CD14-positive monocyte (primary cell): ENCODE measurements at regions not wholly inside any gene's neighbourhood (a gene's known extent, or its start where the extent isn't known, plus 50 kb on each side); places are given as distances from the start of the nearest gene placed in this dataset.
A peak's percentile ranks its signal among the peaks of the same experiment; 100 is the strongest.

Source experiments
- DNase-seq, 3 donors: peaks; one replicate each; pipeline ENCODE4 v3.0.0-alpha.2; 2011 to 2022
- H2AFZ ChIP-seq: 2 replicates; pipeline ENCODE4 v1.6.0; 2012; ENCODE audit warnings: mild to moderate bottlenecking, low read depth, low read length, inconsistent platforms; ENCODE audit not compliant: insufficient read depth, poor library complexity, severe bottlenecking
- H3K27ac ChIP-seq, 2 donors: 1 replicate in 1 of 2; 2 replicates in 1 of 2; pipeline ENCODE4 v1.5.1; 2012 to 2013; ENCODE audit warnings: low read length in 2 of 2, control low read depth in 1 of 2, inconsistent platforms in 1 of 2, low read depth in 1 of 2, mild to moderate bottlenecking in 1 of 2
- H3K27me3 ChIP-seq, 2 donors: one replicate each; pipeline versions ENCODE4 v1.6.0 to v1.6.1; 2011 to 2013; ENCODE audit warnings: low read length in 2 of 2; ENCODE audit not compliant: control insufficient read depth in 2 of 2, insufficient read depth in 2 of 2
- H3K36me3 ChIP-seq, 2 donors: replicated peaks in 1 of 2; 1 replicate in 1 of 2; 2 replicates in 1 of 2; pipeline versions ENCODE4 v1.5.1 to v1.6.1; 2012 to 2013; ENCODE audit warnings: low read length in 2 of 2, control low read depth in 1 of 2, inconsistent platforms in 1 of 2, mild to moderate bottlenecking in 1 of 2; ENCODE audit not compliant: insufficient read depth in 2 of 2, control insufficient read depth in 1 of 2
- H3K4me1 ChIP-seq, 2 donors: 1 replicate in 1 of 2; 2 replicates in 1 of 2; pipeline versions ENCODE4 v1.5.1 to v1.6.1; 2012 to 2013; ENCODE audit warnings: low read length in 2 of 2, control low read depth in 1 of 2, inconsistent platforms in 1 of 2, mild to moderate bottlenecking in 1 of 2, moderate library complexity in 1 of 2; ENCODE audit not compliant: insufficient read depth in 2 of 2, control insufficient read depth in 1 of 2
- H3K4me2 ChIP-seq: replicated peaks from 2 replicates; pipeline ENCODE3; 2012; ENCODE audit warnings: low read length, moderate library complexity, mild to moderate bottlenecking; ENCODE audit not compliant: poor library complexity, severe bottlenecking; ENCODE audit errors: extremely low read depth
- H3K4me3 ChIP-seq, 3 experiments: fragments of 200-600 bp in 1 of 3; sonication (generic) in 1 of 3; replicated peaks in 1 of 3; 1 replicate in 2 of 3; 2 replicates in 1 of 3; pipeline ENCODE4 v1.5.1; 2011 to 2013; ENCODE audit warnings: low read length in 3 of 3, mild to moderate bottlenecking in 3 of 3, control low read depth in 2 of 3, low read depth in 2 of 3, inconsistent platforms in 1 of 3, moderate library complexity in 1 of 3
- H3K79me2 ChIP-seq: 2 replicates; pipeline ENCODE4 v1.6.0; 2012; ENCODE audit warnings: mild to moderate bottlenecking, control low read depth, inconsistent platforms, low read length, moderate library complexity; ENCODE audit not compliant: insufficient read depth
- H3K9ac ChIP-seq: 2 replicates; pipeline ENCODE4 v1.6.0; 2017; ENCODE audit warnings: low read length, mild to moderate bottlenecking; ENCODE audit not compliant: insufficient read depth, poor library complexity, severe bottlenecking
- H3K9me3 ChIP-seq, 2 donors: replicated peaks in 1 of 2; 1 replicate in 1 of 2; 2 replicates in 1 of 2; pipeline versions ENCODE4 v1.5.1 to v1.6.1; 2012 to 2013; ENCODE audit warnings: low read length in 2 of 2, control low read depth in 1 of 2; ENCODE audit not compliant: control insufficient read depth in 1 of 2, insufficient read depth in 1 of 2
- H4K20me1 ChIP-seq: 2 replicates; pipeline ENCODE4 v1.6.0; 2012; ENCODE audit warnings: mild to moderate bottlenecking, low read length, control low read depth, moderate library complexity; ENCODE audit not compliant: insufficient read depth
- H3K27ac Mint-ChIP-seq, 7 donors: one replicate each; pipeline ENCODE4 v1.8.0; 2020; ENCODE audit warnings: mild to moderate bottlenecking in 7 of 7, mixed read lengths in 7 of 7, moderate library complexity in 6 of 7, inconsistent platforms in 2 of 7
- H3K27me3 Mint-ChIP-seq, 3 donors: one replicate each; pipeline ENCODE4 v1.8.0; 2021 to 2022; ENCODE audit warnings: low read depth in 3 of 3, mild to moderate bottlenecking in 3 of 3, mixed read lengths in 3 of 3, moderate library complexity in 3 of 3, inconsistent platforms in 1 of 3
- H3K36me3 Mint-ChIP-seq, 2 donors: one replicate each; pipeline ENCODE4 v1.8.0; 2020; ENCODE audit warnings: mixed read lengths in 2 of 2, inconsistent platforms in 1 of 2, mild to moderate bottlenecking in 1 of 2
- H3K4me1 Mint-ChIP-seq: one replicate; pipeline ENCODE4 v1.8.0; 2020; ENCODE audit warnings: mild to moderate bottlenecking, mixed read lengths
- H3K4me3 Mint-ChIP-seq, 2 donors: one replicate each; pipeline ENCODE4 v1.8.0; 2020; ENCODE audit warnings: mild to moderate bottlenecking in 2 of 2, mixed read lengths in 2 of 2, moderate library complexity in 1 of 2
- H3K9me3 Mint-ChIP-seq, 7 donors: one replicate each; pipeline ENCODE4 v1.8.0; 2020 to 2022; ENCODE audit warnings: mixed read lengths in 7 of 7, mild to moderate bottlenecking in 6 of 7, moderate library complexity in 6 of 7, inconsistent platforms in 2 of 7
- WGBS: methylation state at CpG from one replicate; pipeline ENCODE4 v1.1.5; 2013; ENCODE audit warnings: missing lambda C conversion rate; ENCODE audit not compliant: insufficient coverage; 5-methylcytosine and 5-hydroxymethylcytosine counted together
- intact Hi-C, 2 donors: fragments of 100-400 bp; cut with micrococcal nuclease; formaldehyde crosslinking; loops; one replicate each; pipeline versions ENCODE4 v1.15.0 to v1.15.1; 2023
- TF ChIP-seq, protein P1 (sequence below): fragments of 200-600 bp; IDR thresholded peaks from one replicate; pipeline ENCODE4 v1.8.0; 2022; ENCODE audit warnings: antibody characterized with exemption, mild to moderate bottlenecking

GRCh38 chr13:22967669-22968068, 213.1 kb upstream of the SGCG start:
- Histone ChIP-seq H3K79me2 (no peaks in the 10 kb centered on the region), H3K9ac (no peak overlapping the region), H3K27me3 (no peaks in the 10 kb centered on the region), H4K20me1 (no peaks in the 10 kb centered on the region), H3K4me2 (no peak overlapping the region), H3K4me3 (no peak overlapping the region), H3K4me1 (no peaks in the 10 kb centered on the region), H2AFZ (no peak overlapping the region), H3K27ac (no peak overlapping the region), H3K9me3 (no peaks in the 10 kb centered on the region), H3K36me3 (no peaks in the 10 kb centered on the region)
- DNase-seq, result no peak
- Mint-ChIP-seq H3K27ac (no peak overlapping the region), H3K4me1 (no peaks in the 10 kb centered on the region), H3K9me3 (peaks cover 0 to 15% (median 3%) of the 10 kb centered on the region in 7 donors), H3K27me3 (peaks cover under 1 to 4% (median 1%) of the 10 kb centered on the region in 3 donors), H3K4me3 (peak overlapping the region in 1 of 2 donors; percentile 24), H3K36me3 (no peaks in the 10 kb centered on the region)
- intact Hi-C loops, result no loop called here
- TF ChIP-seq, protein P1, sequence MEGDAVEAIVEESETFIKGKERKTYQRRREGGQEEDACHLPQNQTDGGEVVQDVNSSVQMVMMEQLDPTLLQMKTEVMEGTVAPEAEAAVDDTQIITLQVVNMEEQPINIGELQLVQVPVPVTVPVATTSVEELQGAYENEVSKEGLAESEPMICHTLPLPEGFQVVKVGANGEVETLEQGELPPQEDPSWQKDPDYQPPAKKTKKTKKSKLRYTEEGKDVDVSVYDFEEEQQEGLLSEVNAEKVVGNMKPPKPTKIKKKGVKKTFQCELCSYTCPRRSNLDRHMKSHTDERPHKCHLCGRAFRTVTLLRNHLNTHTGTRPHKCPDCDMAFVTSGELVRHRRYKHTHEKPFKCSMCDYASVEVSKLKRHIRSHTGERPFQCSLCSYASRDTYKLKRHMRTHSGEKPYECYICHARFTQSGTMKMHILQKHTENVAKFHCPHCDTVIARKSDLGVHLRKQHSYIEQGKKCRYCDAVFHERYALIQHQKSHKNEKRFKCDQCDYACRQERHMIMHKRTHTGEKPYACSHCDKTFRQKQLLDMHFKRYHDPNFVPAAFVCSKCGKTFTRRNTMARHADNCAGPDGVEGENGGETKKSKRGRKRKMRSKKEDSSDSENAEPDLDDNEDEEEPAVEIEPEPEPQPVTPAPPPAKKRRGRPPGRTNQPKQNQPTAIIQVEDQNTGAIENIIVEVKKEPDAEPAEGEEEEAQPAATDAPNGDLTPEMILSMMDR, result no peak
- 92% methylated on average over 4 of the region's 6 CpGs for WGBS

DNA sequence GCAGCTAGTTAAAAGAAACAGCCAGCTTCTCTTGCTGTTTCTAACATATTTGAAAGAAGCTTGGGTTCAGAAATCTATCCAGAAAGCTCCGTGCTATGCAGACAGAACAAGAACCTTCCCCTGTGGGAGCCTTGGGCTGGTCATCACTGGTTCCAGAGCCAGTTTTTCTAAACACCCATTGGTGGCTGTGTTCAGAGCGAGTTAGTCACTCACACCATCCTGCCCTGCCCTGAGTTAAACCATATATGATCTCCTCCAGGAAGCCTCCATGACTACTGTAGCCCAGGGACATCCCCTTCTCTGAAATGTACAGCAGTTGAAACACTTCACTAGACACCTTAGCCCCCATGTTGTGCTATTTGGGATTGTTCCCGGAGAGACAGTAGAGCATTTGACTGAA, 200.8 kb upstream of the SGCG start:
- H3K36me3 Mint-ChIP-seq, result no peaks in the 10 kb centered on the region
- H3K4me2 ChIP-seq, result no peak overlapping the region
- intact Hi-C loops, result no loop called here

More for the DNA sequence above, 200.8 kb upstream of the SGCG start:
- Histone ChIP-seq H3K9me3 (peaks cover 27 to 35% of the 10 kb centered on the region in 2 donors), H4K20me1 (no peaks in the 10 kb centered on the region), H3K4me3 (no peak overlapping the region), H2AFZ (no peak overlapping the region), H3K4me1 (no peaks in the 10 kb centered on the region), H3K79me2 (no peaks in the 10 kb centered on the region), H3K36me3 (no peaks in the 10 kb centered on the region), H3K27me3 (no peaks in the 10 kb centered on the region), H3K27ac (no peak overlapping the region), H3K9ac (no peak overlapping the region)
- Mint-ChIP-seq H3K9me3 (peaks cover 18 to 33% (median 28%) of the 10 kb centered on the region in 7 donors), H3K4me3 (no peak overlapping the region), H3K27me3 (peaks cover 0 to 7% (median 0%) of the 10 kb centered on the region in 3 donors), H3K4me1 (no peaks in the 10 kb centered on the region), H3K27ac (no peak overlapping the region)
- WGBS, result 83% methylated on average over 1 of the region's 3 CpGs
- TF ChIP-seq, protein P1, result no peak
- no peak for DNase-seq
